Mucosa of rectum (tissue), 2 donors: ENCODE measurements at regions not wholly inside any gene's neighbourhood (a gene's known extent, or its start where the extent isn't known, plus 50 kb on each side); places are given as distances from the start of the nearest gene placed in this dataset.

Experiments used
- H3K27ac ChIP-seq, 2 donors: one replicate each; pipeline ENCODE4 v1.7.0; 2013; ENCODE audit warnings: inconsistent platforms in 2 of 2, low read depth in 2 of 2, low read length in 2 of 2
- H3K27me3 ChIP-seq, 2 donors: one replicate each; pipeline ENCODE4 v1.7.0; 2013; ENCODE audit warnings: low read length in 2 of 2; ENCODE audit not compliant: control insufficient read depth in 2 of 2, insufficient read depth in 2 of 2
- H3K36me3 ChIP-seq, 2 donors: one replicate each; pipeline ENCODE4 v1.7.0; 2013; ENCODE audit warnings: low read length in 2 of 2; ENCODE audit not compliant: control insufficient read depth in 2 of 2, insufficient read depth in 2 of 2
- H3K4me1 ChIP-seq, 2 donors: one replicate each; pipeline ENCODE4 v1.7.0; 2013; ENCODE audit warnings: low read length in 2 of 2, mild to moderate bottlenecking in 1 of 2; ENCODE audit not compliant: control insufficient read depth in 2 of 2, insufficient read depth in 2 of 2
- H3K4me3 ChIP-seq, 2 donors: one replicate each; pipeline ENCODE4 v1.7.0; 2013; ENCODE audit warnings: low read length in 2 of 2
- H3K9ac ChIP-seq, 2 donors: one replicate each; pipeline ENCODE4 v1.7.0; 2013; ENCODE audit warnings: low read length in 2 of 2, low read depth in 1 of 2, mild to moderate bottlenecking in 1 of 2
- H3K9me3 ChIP-seq, 2 donors: one replicate each; pipeline ENCODE4 v1.7.0; 2013; ENCODE audit warnings: low read length in 2 of 2; ENCODE audit not compliant: control insufficient read depth in 2 of 2
- donor health status: healthy.
- donor health status: Normal muscosa, but diverticular disease.

- no peaks in the 10 kb centered on the region for H3K36me3 ChIP-seq
- H3K4me1 ChIP-seq, result no peaks in the 10 kb centered on the region
- H3K4me3 ChIP-seq, result no peak overlapping the region
- no peaks in the 10 kb centered on the region for H3K9me3 ChIP-seq
- H3K27ac ChIP-seq, result no peak overlapping the region
- no peak overlapping the region for H3K9ac ChIP-seq
- peaks cover 15% of the 10 kb centered on the region in 2 donors for H3K27me3 ChIP-seq
Measured at GRCh38 chr3:126292318-126293070, 64.7 kb downstream of the KLF15 start.

- Histone ChIP-seq H3K27me3 (peaks cover 16 to 18% of the 10 kb centered on the region in 2 donors), H3K27ac (no peak overlapping the region), H3K36me3 (no peaks in the 10 kb centered on the region), H3K9ac (no peak overlapping the region), H3K4me1 (no peaks in the 10 kb centered on the region), H3K9me3 (no peaks in the 10 kb centered on the region), H3K4me3 (no peak overlapping the region)
Measured at GRCh38 chr3:126291537-126291936, 65.7 kb downstream of the KLF15 start.

- H3K4me3 ChIP-seq, result no peak overlapping the region
- peaks cover 16 to 18% of the 10 kb centered on the region in 2 donors for H3K27me3 ChIP-seq
- no peaks in the 10 kb centered on the region for H3K36me3 ChIP-seq
- H3K27ac ChIP-seq, result no peak overlapping the region
- no peaks in the 10 kb centered on the region for H3K4me1 ChIP-seq
- H3K9me3 ChIP-seq, result no peaks in the 10 kb centered on the region
- H3K9ac ChIP-seq, result no peak overlapping the region
Measured at GRCh38 chr3:126291061-126291460, 66.1 kb downstream of the KLF15 start.

GRCh38 chr3:126290325-126290724 is 66.9 kb downstream of the KLF15 start:
- Histone ChIP-seq H3K9me3 (no peaks in the 10 kb centered on the region), H3K36me3 (no peaks in the 10 kb centered on the region), H3K4me3 (no peak overlapping the region), H3K9ac (no peak overlapping the region), H3K4me1 (no peaks in the 10 kb centered on the region), H3K27ac (no peak overlapping the region), H3K27me3 (peaks cover 16 to 18% of the 10 kb centered on the region in 2 donors)

- Histone ChIP-seq H3K9ac (no peak overlapping the region), H3K36me3 (no peaks in the 10 kb centered on the region), H3K9me3 (no peaks in the 10 kb centered on the region), H3K27ac (no peak overlapping the region), H3K27me3 (peaks cover 16 to 18% of the 10 kb centered on the region in 2 donors), H3K4me3 (no peak overlapping the region), H3K4me1 (no peaks in the 10 kb centered on the region)
Measured at GRCh38 chr3:126289096-126289495, 68.1 kb downstream of the KLF15 start.

GRCh38 chr3:126288314-126288713 is 68.9 kb downstream of the KLF15 start:
- H3K4me3 ChIP-seq, result no peak overlapping the region
- no peaks in the 10 kb centered on the region for H3K4me1 ChIP-seq
- H3K9ac ChIP-seq, result no peak overlapping the region
- no peaks in the 10 kb centered on the region for H3K9me3 ChIP-seq
- peaks cover 16 to 18% of the 10 kb centered on the region in 2 donors for H3K27me3 ChIP-seq
- no peak overlapping the region for H3K27ac ChIP-seq
- H3K36me3 ChIP-seq, result no peaks in the 10 kb centered on the region

GRCh38 chr3:126287536-126288241 is 69.5 kb downstream of the KLF15 start:
- Histone ChIP-seq H3K4me3 (peak overlapping the region in 1 of 2 donors; percentile 11), H3K9me3 (no peaks in the 10 kb centered on the region), H3K4me1 (no peaks in the 10 kb centered on the region), H3K36me3 (no peaks in the 10 kb centered on the region), H3K9ac (no peak overlapping the region), H3K27me3 (peaks cover 16 to 19% of the 10 kb centered on the region in 2 donors), H3K27ac (peak overlapping the region in 1 of 2 donors; percentile 43)

GRCh38 chr3:126287171-126287535 is 70.1 kb downstream of the KLF15 start:
- peak overlapping the region in 1 of 2 donors; percentile 11 for H3K4me3 ChIP-seq
- no peak overlapping the region for H3K9ac ChIP-seq
- H3K27me3 ChIP-seq, result peaks cover 16 to 22% of the 10 kb centered on the region in 2 donors
- H3K9me3 ChIP-seq, result no peaks in the 10 kb centered on the region
- H3K4me1 ChIP-seq, result no peaks in the 10 kb centered on the region
- H3K27ac ChIP-seq, result peak overlapping the region in 1 of 2 donors; percentile 43
- H3K36me3 ChIP-seq, result no peaks in the 10 kb centered on the region

GRCh38 chr3:126285369-126285768 is 71.8 kb downstream of the KLF15 start:
- Histone ChIP-seq H3K27ac (no peak overlapping the region), H3K9me3 (no peaks in the 10 kb centered on the region), H3K9ac (no peak overlapping the region), H3K4me1 (no peaks in the 10 kb centered on the region), H3K36me3 (no peaks in the 10 kb centered on the region), H3K27me3 (peaks cover 9 to 17% of the 10 kb centered on the region in 2 donors), H3K4me3 (no peak overlapping the region)

- H3K9ac ChIP-seq, result no peak overlapping the region
- no peaks in the 10 kb centered on the region for H3K9me3 ChIP-seq
- peaks cover 9 to 17% of the 10 kb centered on the region in 2 donors for H3K27me3 ChIP-seq
- no peaks in the 10 kb centered on the region for H3K4me1 ChIP-seq
- no peak overlapping the region for H3K4me3 ChIP-seq
- H3K36me3 ChIP-seq, result no peaks in the 10 kb centered on the region
- no peak overlapping the region for H3K27ac ChIP-seq
Measured at GRCh38 chr3:126284258-126284904, 72.8 kb downstream of the KLF15 start.
